ENCODE measurements at regions not wholly inside any gene's neighbourhood (a gene's known extent, or its start where the extent isn't known, plus 50 kb on each side); places are given as distances from the start of the nearest gene placed in this dataset.

DNA sequence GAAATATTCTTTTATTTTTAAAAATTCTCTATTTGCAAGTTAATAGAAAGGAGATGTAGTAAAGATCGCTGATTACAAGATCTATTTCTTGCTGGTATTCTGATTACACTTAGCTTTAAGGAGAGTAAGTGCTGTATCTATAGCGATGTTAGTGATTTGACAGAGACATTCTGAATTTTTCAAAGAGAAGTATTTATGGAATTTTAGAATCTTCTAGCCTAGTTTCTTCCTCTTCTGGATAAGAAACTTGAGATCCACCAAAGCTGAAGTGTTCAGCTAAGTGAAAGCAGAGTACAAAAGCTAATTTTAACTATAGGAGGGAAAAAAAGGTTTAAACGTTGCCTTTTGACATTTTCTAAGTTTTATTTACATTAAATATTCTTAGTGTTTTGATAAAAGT, 72.1 kb upstream of the RARB start:
- TF ChIP-seq, protein P1, sequence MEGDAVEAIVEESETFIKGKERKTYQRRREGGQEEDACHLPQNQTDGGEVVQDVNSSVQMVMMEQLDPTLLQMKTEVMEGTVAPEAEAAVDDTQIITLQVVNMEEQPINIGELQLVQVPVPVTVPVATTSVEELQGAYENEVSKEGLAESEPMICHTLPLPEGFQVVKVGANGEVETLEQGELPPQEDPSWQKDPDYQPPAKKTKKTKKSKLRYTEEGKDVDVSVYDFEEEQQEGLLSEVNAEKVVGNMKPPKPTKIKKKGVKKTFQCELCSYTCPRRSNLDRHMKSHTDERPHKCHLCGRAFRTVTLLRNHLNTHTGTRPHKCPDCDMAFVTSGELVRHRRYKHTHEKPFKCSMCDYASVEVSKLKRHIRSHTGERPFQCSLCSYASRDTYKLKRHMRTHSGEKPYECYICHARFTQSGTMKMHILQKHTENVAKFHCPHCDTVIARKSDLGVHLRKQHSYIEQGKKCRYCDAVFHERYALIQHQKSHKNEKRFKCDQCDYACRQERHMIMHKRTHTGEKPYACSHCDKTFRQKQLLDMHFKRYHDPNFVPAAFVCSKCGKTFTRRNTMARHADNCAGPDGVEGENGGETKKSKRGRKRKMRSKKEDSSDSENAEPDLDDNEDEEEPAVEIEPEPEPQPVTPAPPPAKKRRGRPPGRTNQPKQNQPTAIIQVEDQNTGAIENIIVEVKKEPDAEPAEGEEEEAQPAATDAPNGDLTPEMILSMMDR (conservative IDR thresholded peaks at IDR 0.05): no peak
- Mint-ChIP-seq H3K27me3 (ENCODE audit: insufficient read depth) (no peaks in the 10 kb centered on the region), H3K36me3 (ENCODE audit: low read depth) (peaks cover 2% of the 10 kb centered on the region), H3K4me1 (peaks cover 9% of the 10 kb centered on the region), H3K9me3 (peaks cover 20% of the 10 kb centered on the region), H3K4me3 (no peak overlapping the region), H3K27ac (no peak overlapping the region)
- no peak overlapping the region for H3K9ac ChIP-seq (ENCODE audit: extremely low read depth, low read length, poor library complexity, severe bottlenecking)
- no peak for DNase-seq
- H3K4me1 ChIP-seq (ENCODE audit: control insufficient read depth, insufficient read depth, low read length): no peaks in the 10 kb centered on the region
- no peak overlapping the region for H3K27ac ChIP-seq (ENCODE audit: low read depth, low read length)
- no peaks in the 10 kb centered on the region for H3K36me3 ChIP-seq (ENCODE audit: control insufficient read depth, insufficient read depth, low read length)
- H3K9me3 ChIP-seq (ENCODE audit: control insufficient read depth, low read length): no peaks in the 10 kb centered on the region
- 92 to 93% methylated on average over 2 of the region's 3 CpGs for WGBS, 2 experiments (ENCODE audit: insufficient coverage in 1 of 2, insufficient read length in 1 of 2)
- H3K4me3 ChIP-seq (ENCODE audit: low read length): no peak overlapping the region
- H3K27me3 ChIP-seq (ENCODE audit: control insufficient read depth, insufficient read depth, low read length, poor library complexity, severe bottlenecking): no peaks in the 10 kb centered on the region

DNA sequence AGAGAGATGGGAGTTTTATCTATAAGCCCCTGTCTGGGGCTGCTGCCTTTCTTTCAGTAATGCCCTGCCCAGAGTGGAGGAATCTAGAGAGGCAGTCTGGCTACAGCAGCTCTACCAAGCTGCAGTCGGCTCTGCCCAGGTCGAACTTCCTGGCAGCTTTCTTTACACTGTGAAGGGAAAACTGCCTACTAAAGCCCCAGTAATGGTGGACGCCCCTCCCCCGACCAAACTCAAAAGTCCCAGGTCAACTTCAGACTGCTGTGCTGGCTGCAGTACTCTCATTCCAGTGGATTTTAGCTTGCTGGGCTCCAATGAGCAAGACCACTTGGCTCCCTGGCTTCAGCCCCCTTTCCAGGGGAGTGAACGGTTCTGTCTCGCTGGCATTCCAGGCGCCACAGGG, 65.9 kb upstream of the RARB start:
- no peak overlapping the region for H3K27ac ChIP-seq (ENCODE audit: low read depth, low read length)
- no peaks in the 10 kb centered on the region for H3K36me3 ChIP-seq (ENCODE audit: control insufficient read depth, insufficient read depth, low read length)
- H3K4me1 Mint-ChIP-seq: peaks cover 6% of the 10 kb centered on the region
- no peak overlapping the region for H3K4me3 Mint-ChIP-seq
- WGBS, 2 experiments (ENCODE audit: insufficient coverage in 1 of 2, insufficient read length in 1 of 2): 85 to 91% methylated on average over 4 to 7 of the region's 7 CpGs
- H3K4me1 ChIP-seq (ENCODE audit: control insufficient read depth, insufficient read depth, low read length): no peaks in the 10 kb centered on the region
- no peak overlapping the region for H3K9ac ChIP-seq (ENCODE audit: extremely low read depth, low read length, poor library complexity, severe bottlenecking)
- TF ChIP-seq, protein P1 (conservative IDR thresholded peaks at IDR 0.05): no peak
- peaks cover 2% of the 10 kb centered on the region for H3K27me3 Mint-ChIP-seq (ENCODE audit: insufficient read depth)
- H3K27me3 ChIP-seq (ENCODE audit: control insufficient read depth, insufficient read depth, low read length, poor library complexity, severe bottlenecking): no peaks in the 10 kb centered on the region
- H3K9me3 Mint-ChIP-seq: peaks cover 16% of the 10 kb centered on the region
- peak; percentile 51 for DNase-seq
- H3K9me3 ChIP-seq (ENCODE audit: control insufficient read depth, low read length): no peaks in the 10 kb centered on the region
- no peak overlapping the region for H3K27ac Mint-ChIP-seq
- no peak overlapping the region for H3K4me3 ChIP-seq (ENCODE audit: low read length)
- H3K36me3 Mint-ChIP-seq (ENCODE audit: low read depth): peaks cover 2% of the 10 kb centered on the region

DNA sequence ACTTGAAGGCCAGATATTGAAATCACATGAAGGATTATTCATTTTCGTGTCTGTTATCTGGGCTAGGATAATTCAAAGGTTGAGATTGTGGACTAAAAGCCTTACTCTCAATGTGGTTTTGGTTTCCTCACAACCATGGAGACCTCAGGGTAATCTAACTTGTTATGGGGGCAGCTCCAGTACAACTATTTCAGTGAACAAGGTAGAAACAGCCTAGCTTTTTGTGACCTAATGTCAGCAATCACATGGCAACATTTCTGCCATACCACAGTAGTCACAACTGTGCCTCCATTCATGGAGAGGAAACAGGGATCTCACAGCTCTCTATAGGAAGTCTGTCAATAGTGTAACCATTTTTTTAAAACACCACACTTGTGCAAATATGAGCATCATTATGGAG, 62.4 kb upstream of the RARB start:
- Histone ChIP-seq H3K9me3 (ENCODE audit: control insufficient read depth, low read length) (no peaks in the 10 kb centered on the region), H3K36me3 (ENCODE audit: control insufficient read depth, insufficient read depth, low read length) (no peaks in the 10 kb centered on the region), H3K4me1 (ENCODE audit: control insufficient read depth, insufficient read depth, low read length) (no peaks in the 10 kb centered on the region), H3K4me3 (ENCODE audit: low read length) (no peak overlapping the region), H3K27me3 (ENCODE audit: control insufficient read depth, insufficient read depth, low read length, poor library complexity, severe bottlenecking) (no peaks in the 10 kb centered on the region), H3K9ac (ENCODE audit: extremely low read depth, low read length, poor library complexity, severe bottlenecking) (no peak overlapping the region), H3K27ac (ENCODE audit: low read depth, low read length) (no peak overlapping the region)
- Mint-ChIP-seq H3K9me3 (no peaks in the 10 kb centered on the region), H3K27ac (no peak overlapping the region), H3K4me1 (peaks cover 5% of the 10 kb centered on the region), H3K36me3 (ENCODE audit: low read depth) (no peaks in the 10 kb centered on the region), H3K4me3 (no peak overlapping the region), H3K27me3 (ENCODE audit: insufficient read depth) (peaks cover 2% of the 10 kb centered on the region)
- no peak for DNase-seq
- TF ChIP-seq, protein P1 (conservative IDR thresholded peaks at IDR 0.05): no peak
- 88% methylated on average over 1 of the region's 1 CpG; no CpG with 5 or more reads in 1 of the 2 experiments for WGBS, 2 experiments (ENCODE audit: insufficient coverage in 1 of 2, insufficient read length in 1 of 2)

All from endodermal cell (in vitro differentiated cells).